ENCODE measurements at regions not wholly inside any gene's neighbourhood (a gene's known extent, or its start where the extent isn't known, plus 50 kb on each side); places are given as distances from the start of the nearest gene placed in this dataset.

DNA sequence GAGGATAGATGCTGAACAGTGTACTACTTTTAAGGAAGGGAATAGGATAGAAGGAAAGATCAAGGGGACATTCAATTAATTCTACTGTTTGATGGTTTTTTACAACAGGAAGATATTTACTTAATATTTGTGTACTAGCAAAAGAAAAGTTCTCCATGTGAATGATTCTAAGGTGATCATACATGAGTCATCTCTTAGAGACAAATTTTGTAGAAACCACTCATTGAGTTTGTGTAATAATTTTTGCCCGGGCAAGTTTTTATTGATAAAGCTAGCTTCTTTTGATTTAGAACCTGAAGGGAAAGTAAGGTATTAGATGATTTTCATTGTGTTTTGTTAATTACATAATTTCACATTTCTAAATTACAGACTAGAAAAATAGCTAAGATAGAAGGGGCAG lies 172.8 kb upstream of the PSMD7 start:
- no peak for TF ChIP-seq CTCF (IDR thresholded peaks at IDR 0.05)
- TF ChIP-seq POLR2A (IDR thresholded peaks at IDR 0.05) = no peak
